HCT116 (cell line): ENCODE measurements at regions not wholly inside any gene's neighbourhood (a gene's known extent, or its start where the extent isn't known, plus 50 kb on each side); places are given as distances from the start of the nearest gene placed in this dataset.

ENCODE experiments used
- EGR1 ChIP-seq: IDR thresholded peaks from 2 replicates; pipeline ENCODE4 v1.6.1; 2012; ENCODE audit warnings: low read depth
- EZH2phosphoT487 ChIP-seq: fragments of 200-600 bp; IDR thresholded peaks from 2 replicates; pipeline ENCODE4 v1.6.1; 2018; ENCODE audit warnings: antibody characterized with exemption, borderline replicate concordance
- FOSL1 ChIP-seq: IDR thresholded peaks from 2 replicates; pipeline ENCODE4 v1.6.1; 2012; ENCODE audit warnings: low read depth
- JUND ChIP-seq: IDR thresholded peaks from 2 replicates; pipeline ENCODE4 v1.6.1; 2012
- POLR2A ChIP-seq: IDR thresholded peaks from 2 replicates; pipeline ENCODE4 v1.7.0; 2011; ENCODE audit warnings: borderline replicate concordance; ENCODE audit not compliant: insufficient read depth, insufficient read length; ENCODE audit errors: extremely low read depth
- POLR2AphosphoS5 ChIP-seq: IDR thresholded peaks from 2 replicates; pipeline ENCODE4 v1.6.1; 2011; ENCODE audit warnings: mild to moderate bottlenecking, low read depth, low read length, moderate library complexity
- RAD21 ChIP-seq: IDR thresholded peaks from 2 replicates; pipeline ENCODE4 v1.6.1; 2012; ENCODE audit warnings: low read depth, mild to moderate bottlenecking
- SIN3A ChIP-seq: IDR thresholded peaks from 2 replicates; pipeline ENCODE4 v1.6.1; 2012; ENCODE audit warnings: low read depth
- ZBTB33 ChIP-seq: IDR thresholded peaks from 2 replicates; pipeline ENCODE4 v1.6.1; 2011; ENCODE audit warnings: mild to moderate bottlenecking, low read length, moderate library complexity; ENCODE audit not compliant: insufficient replicate concordance; ENCODE audit errors: extremely low read depth
- TF ChIP-seq, protein P1 (sequence below), 3 experiments: fragments of 200-600 bp in 1 of 3; sonication (generic) in 1 of 3; IDR thresholded peaks in 2 of 3; conservative IDR thresholded peaks in 1 of 3; 2 replicates each; pipeline ENCODE4 v1.5.1; 2012 to 2017; ENCODE audit warnings: low read depth in 2 of 3, low read length in 2 of 3, antibody characterized with exemption in 1 of 3, borderline replicate concordance in 1 of 3, control low read depth in 1 of 3, mild to moderate bottlenecking in 1 of 3, mixed read lengths in 1 of 3, mixed run types in 1 of 3, moderate library complexity in 1 of 3; ENCODE audit not compliant: insufficient read depth in 1 of 3
- TF ChIP-seq, protein P2 (sequence below): IDR thresholded peaks from 2 replicates; pipeline ENCODE4 v1.6.1; 2012; ENCODE audit warnings: low read depth

DNA sequence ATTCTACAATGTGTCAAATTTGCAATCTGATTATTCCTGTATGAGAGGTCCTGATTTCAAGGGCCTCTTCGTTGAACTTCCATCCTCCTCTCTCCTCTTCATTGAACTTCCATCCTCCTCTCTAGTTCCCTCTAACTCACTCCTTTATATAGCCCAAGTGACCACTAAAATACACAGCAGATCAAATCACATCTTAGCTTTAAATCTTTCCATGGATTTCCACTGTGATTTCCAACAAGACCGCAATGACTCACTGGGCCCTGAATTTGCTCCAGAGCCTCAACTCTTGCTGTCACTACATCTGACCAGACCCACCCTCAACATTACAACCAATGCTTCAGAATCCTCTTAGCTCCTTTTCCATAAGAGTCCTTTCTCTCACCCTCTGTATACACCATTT lies 59.1 kb upstream of the TMEM252 start:
- TF ChIP-seq ZBTB33 (no peak), FOSL1 (no peak), EGR1 (no peak), JUND (no peak), SIN3A (no peak), EZH2phosphoT487 (no peak), POLR2A (no peak), POLR2AphosphoS5 (no peak), RAD21 (no peak)
- TF ChIP-seq, protein P1, sequence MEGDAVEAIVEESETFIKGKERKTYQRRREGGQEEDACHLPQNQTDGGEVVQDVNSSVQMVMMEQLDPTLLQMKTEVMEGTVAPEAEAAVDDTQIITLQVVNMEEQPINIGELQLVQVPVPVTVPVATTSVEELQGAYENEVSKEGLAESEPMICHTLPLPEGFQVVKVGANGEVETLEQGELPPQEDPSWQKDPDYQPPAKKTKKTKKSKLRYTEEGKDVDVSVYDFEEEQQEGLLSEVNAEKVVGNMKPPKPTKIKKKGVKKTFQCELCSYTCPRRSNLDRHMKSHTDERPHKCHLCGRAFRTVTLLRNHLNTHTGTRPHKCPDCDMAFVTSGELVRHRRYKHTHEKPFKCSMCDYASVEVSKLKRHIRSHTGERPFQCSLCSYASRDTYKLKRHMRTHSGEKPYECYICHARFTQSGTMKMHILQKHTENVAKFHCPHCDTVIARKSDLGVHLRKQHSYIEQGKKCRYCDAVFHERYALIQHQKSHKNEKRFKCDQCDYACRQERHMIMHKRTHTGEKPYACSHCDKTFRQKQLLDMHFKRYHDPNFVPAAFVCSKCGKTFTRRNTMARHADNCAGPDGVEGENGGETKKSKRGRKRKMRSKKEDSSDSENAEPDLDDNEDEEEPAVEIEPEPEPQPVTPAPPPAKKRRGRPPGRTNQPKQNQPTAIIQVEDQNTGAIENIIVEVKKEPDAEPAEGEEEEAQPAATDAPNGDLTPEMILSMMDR (IDR thresholded peaks at IDR 0.05 in 2 of 3, conservative IDR thresholded peaks at IDR 0.05 in 1 of 3; ENCODE audit: borderline replicate concordance in 1 of 3, insufficient read depth in 1 of 3, low read depth in 2 of 3, low read length in 2 of 3) = no peak
- TF ChIP-seq, protein P2, sequence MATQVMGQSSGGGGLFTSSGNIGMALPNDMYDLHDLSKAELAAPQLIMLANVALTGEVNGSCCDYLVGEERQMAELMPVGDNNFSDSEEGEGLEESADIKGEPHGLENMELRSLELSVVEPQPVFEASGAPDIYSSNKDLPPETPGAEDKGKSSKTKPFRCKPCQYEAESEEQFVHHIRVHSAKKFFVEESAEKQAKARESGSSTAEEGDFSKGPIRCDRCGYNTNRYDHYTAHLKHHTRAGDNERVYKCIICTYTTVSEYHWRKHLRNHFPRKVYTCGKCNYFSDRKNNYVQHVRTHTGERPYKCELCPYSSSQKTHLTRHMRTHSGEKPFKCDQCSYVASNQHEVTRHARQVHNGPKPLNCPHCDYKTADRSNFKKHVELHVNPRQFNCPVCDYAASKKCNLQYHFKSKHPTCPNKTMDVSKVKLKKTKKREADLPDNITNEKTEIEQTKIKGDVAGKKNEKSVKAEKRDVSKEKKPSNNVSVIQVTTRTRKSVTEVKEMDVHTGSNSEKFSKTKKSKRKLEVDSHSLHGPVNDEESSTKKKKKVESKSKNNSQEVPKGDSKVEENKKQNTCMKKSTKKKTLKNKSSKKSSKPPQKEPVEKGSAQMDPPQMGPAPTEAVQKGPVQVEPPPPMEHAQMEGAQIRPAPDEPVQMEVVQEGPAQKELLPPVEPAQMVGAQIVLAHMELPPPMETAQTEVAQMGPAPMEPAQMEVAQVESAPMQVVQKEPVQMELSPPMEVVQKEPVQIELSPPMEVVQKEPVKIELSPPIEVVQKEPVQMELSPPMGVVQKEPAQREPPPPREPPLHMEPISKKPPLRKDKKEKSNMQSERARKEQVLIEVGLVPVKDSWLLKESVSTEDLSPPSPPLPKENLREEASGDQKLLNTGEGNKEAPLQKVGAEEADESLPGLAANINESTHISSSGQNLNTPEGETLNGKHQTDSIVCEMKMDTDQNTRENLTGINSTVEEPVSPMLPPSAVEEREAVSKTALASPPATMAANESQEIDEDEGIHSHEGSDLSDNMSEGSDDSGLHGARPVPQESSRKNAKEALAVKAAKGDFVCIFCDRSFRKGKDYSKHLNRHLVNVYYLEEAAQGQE = no peak
